ENCODE measurements at regions not wholly inside any gene's neighbourhood (a gene's known extent, or its start where the extent isn't known, plus 50 kb on each side); places are given as distances from the start of the nearest gene placed in this dataset.

DNA sequence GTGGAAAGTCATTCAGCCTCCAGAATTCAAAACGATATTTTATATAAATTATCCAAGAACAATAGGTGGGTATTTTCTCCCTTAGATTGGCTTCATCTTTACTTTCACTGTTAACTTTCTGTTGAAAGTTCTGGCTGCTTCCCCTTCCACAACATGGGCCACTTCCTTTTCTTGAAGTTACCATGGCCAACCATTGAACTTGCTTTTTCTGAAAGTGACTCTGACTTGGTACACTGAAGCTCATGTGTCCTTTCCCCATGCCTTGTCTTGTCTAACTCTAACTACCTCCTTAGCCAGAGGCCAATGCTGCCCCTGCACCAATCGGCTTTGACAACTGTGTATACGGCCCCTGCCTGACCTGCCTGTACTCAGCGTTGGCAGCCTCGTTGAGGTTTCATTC, 225.2 kb downstream of the FAT3 start:
- TF ChIP-seq EZH2 (IDR thresholded peaks at IDR 0.05) = no peak
- TF ChIP-seq, protein P1, sequence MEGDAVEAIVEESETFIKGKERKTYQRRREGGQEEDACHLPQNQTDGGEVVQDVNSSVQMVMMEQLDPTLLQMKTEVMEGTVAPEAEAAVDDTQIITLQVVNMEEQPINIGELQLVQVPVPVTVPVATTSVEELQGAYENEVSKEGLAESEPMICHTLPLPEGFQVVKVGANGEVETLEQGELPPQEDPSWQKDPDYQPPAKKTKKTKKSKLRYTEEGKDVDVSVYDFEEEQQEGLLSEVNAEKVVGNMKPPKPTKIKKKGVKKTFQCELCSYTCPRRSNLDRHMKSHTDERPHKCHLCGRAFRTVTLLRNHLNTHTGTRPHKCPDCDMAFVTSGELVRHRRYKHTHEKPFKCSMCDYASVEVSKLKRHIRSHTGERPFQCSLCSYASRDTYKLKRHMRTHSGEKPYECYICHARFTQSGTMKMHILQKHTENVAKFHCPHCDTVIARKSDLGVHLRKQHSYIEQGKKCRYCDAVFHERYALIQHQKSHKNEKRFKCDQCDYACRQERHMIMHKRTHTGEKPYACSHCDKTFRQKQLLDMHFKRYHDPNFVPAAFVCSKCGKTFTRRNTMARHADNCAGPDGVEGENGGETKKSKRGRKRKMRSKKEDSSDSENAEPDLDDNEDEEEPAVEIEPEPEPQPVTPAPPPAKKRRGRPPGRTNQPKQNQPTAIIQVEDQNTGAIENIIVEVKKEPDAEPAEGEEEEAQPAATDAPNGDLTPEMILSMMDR (IDR thresholded peaks at IDR 0.05) = no peak
